Effector memory CD4-positive, alpha-beta T cell (primary cell): ENCODE measurements at regions not wholly inside any gene's neighbourhood (a gene's known extent, or its start where the extent isn't known, plus 50 kb on each side); places are given as distances from the start of the nearest gene placed in this dataset.

Experiments
- DNase-seq, 3 donors: peaks; one replicate each; pipeline ENCODE4 v3.0.0-alpha.2; 2020
- H3K27ac ChIP-seq: 2 replicates; pipeline ENCODE4 v1.7.0; 2013; ENCODE audit warnings: mild to moderate bottlenecking, low read length, moderate library complexity; ENCODE audit not compliant: insufficient read depth, poor library complexity, severe bottlenecking
- H3K27me3 ChIP-seq: replicated peaks from 2 replicates; pipeline ENCODE4 v1.7.0; 2013; ENCODE audit warnings: mild to moderate bottlenecking, low read length; ENCODE audit not compliant: insufficient read depth, control insufficient read depth, poor library complexity, severe bottlenecking
- H3K36me3 ChIP-seq: 2 replicates; pipeline ENCODE4 v1.7.0; 2013; ENCODE audit warnings: mild to moderate bottlenecking, low read length, moderate library complexity; ENCODE audit not compliant: control insufficient read depth, insufficient read depth
- H3K4me1 ChIP-seq: 2 replicates; pipeline ENCODE4 v1.7.0; 2013; ENCODE audit warnings: low read length, mild to moderate bottlenecking; ENCODE audit not compliant: control insufficient read depth, insufficient read depth, poor library complexity, severe bottlenecking
- H3K4me3 ChIP-seq: 2 replicates; pipeline ENCODE4 v1.7.0; 2013; ENCODE audit warnings: low read length, low read depth, mild to moderate bottlenecking; ENCODE audit not compliant: insufficient read depth, poor library complexity, severe bottlenecking
- H3K9me3 ChIP-seq: 2 replicates; pipeline ENCODE4 v1.7.0; 2013; ENCODE audit warnings: mild to moderate bottlenecking, low read length, moderate library complexity; ENCODE audit not compliant: control insufficient read depth

DNA sequence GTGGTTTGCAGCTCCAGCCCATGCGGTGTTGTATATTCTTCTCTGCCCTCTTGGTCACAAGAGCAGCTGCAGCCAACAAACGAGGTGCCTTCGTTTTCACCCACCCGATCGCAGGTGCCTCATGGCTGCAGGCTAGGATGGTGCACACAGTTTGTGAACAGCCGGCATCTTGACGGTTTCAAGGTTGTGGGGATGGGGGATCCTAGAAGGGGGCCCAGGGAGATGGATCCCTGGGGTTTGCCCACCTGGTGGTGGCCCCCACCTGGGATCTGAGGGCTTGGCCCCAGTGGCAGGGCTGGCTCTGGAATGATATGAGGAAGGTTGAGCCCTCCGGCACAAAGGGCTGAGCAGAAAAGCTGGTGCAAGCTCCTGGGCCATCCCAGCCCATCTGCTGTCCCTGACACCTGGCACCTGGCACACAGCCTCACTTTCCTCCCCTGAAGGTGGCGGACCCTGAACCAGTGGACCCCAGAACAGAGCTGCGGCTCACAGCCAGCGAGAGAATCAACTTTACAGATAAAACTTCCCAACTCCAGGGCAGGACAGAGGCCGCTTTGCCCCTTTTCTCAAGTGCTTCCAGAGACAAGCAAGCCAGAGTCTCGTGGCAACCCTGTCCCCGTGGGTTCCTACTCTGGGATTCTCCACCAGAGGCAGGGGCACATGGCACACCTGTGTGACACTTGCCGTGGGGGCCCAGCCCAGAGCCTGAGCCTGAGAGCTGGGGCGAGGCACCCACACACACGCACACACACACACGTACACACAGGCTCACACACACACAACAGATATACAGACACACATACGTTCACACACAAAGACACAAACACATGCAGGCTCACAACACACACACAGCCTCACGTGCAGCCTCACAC, 177.3 kb upstream of the PPP2R2D start:
- Histone ChIP-seq H3K4me1 (no peaks in the 10 kb centered on the region), H3K9me3 (no peaks in the 10 kb centered on the region)

GRCh38 chr10:131724169-131724545, 176.7 kb upstream of the PPP2R2D start:
- Histone ChIP-seq H3K27me3 (no peaks in the 10 kb centered on the region), H3K9me3 (no peaks in the 10 kb centered on the region), H3K27ac (no peak overlapping the region), H3K4me1 (no peaks in the 10 kb centered on the region), H3K4me3 (no peak overlapping the region), H3K36me3 (no peaks in the 10 kb centered on the region)
- no peak for DNase-seq

More for the DNA sequence above, 177.3 kb upstream of the PPP2R2D start:
- no peak overlapping the region for H3K27ac ChIP-seq
- H3K4me3 ChIP-seq, result no peak overlapping the region
- no peaks in the 10 kb centered on the region for H3K36me3 ChIP-seq
- no peaks in the 10 kb centered on the region for H3K27me3 ChIP-seq
- no peak for DNase-seq

GRCh38 chr10:131724891-131725580, 175.8 kb upstream of the PPP2R2D start:
- Histone ChIP-seq H3K9me3 (no peaks in the 10 kb centered on the region), H3K36me3 (no peaks in the 10 kb centered on the region), H3K27me3 (no peaks in the 10 kb centered on the region), H3K4me3 (no peak overlapping the region), H3K4me1 (no peaks in the 10 kb centered on the region), H3K27ac (no peak overlapping the region)
- DNase-seq, result no peak

GRCh38 chr10:131725581-131726069, 175.2 kb upstream of the PPP2R2D start:
- Histone ChIP-seq H3K27me3 (no peaks in the 10 kb centered on the region), H3K4me3 (no peak overlapping the region), H3K27ac (no peak overlapping the region), H3K4me1 (no peaks in the 10 kb centered on the region), H3K9me3 (no peaks in the 10 kb centered on the region), H3K36me3 (no peaks in the 10 kb centered on the region)
- DNase-seq, result no peak

- Histone ChIP-seq H3K9me3 (no peaks in the 10 kb centered on the region), H3K4me3 (no peak overlapping the region), H3K4me1 (no peaks in the 10 kb centered on the region), H3K36me3 (no peaks in the 10 kb centered on the region), H3K27me3 (no peaks in the 10 kb centered on the region), H3K27ac (no peak overlapping the region)
- DNase-seq, result no peak
Measured at GRCh38 chr10:131726076-131726880, 174.5 kb upstream of the PPP2R2D start.

DNA sequence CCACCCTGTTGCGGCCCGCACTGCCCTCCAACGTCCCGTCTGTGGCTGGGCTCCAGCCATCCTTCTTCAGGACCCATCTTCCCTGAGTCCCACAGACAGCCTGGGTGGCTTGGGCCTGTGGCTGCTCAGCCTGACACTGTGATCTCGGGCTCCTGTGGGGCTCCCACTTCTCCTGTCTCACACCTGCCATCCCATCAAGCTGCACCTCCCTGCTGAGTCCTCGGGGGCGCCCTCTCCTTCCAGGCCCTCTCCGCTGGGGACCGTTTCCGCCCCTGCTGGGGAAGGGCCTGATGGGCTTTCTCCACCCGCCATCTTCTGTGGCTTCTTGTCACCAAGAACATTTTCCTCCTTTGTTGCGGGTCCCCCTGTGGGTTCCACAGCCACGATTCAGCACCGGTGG, 173.8 kb upstream of the PPP2R2D start:
- Histone ChIP-seq H3K4me3 (no peak overlapping the region), H3K27me3 (no peaks in the 10 kb centered on the region), H3K27ac (no peak overlapping the region), H3K4me1 (no peaks in the 10 kb centered on the region), H3K36me3 (no peaks in the 10 kb centered on the region), H3K9me3 (no peaks in the 10 kb centered on the region)
- no peak for DNase-seq

GRCh38 chr10:131727560-131727959, 173.2 kb upstream of the PPP2R2D start:
- Histone ChIP-seq H3K27me3 (no peaks in the 10 kb centered on the region), H3K9me3 (no peaks in the 10 kb centered on the region), H3K27ac (no peak overlapping the region), H3K36me3 (no peaks in the 10 kb centered on the region), H3K4me1 (no peaks in the 10 kb centered on the region), H3K4me3 (no peak overlapping the region)
- no peak for DNase-seq

DNA sequence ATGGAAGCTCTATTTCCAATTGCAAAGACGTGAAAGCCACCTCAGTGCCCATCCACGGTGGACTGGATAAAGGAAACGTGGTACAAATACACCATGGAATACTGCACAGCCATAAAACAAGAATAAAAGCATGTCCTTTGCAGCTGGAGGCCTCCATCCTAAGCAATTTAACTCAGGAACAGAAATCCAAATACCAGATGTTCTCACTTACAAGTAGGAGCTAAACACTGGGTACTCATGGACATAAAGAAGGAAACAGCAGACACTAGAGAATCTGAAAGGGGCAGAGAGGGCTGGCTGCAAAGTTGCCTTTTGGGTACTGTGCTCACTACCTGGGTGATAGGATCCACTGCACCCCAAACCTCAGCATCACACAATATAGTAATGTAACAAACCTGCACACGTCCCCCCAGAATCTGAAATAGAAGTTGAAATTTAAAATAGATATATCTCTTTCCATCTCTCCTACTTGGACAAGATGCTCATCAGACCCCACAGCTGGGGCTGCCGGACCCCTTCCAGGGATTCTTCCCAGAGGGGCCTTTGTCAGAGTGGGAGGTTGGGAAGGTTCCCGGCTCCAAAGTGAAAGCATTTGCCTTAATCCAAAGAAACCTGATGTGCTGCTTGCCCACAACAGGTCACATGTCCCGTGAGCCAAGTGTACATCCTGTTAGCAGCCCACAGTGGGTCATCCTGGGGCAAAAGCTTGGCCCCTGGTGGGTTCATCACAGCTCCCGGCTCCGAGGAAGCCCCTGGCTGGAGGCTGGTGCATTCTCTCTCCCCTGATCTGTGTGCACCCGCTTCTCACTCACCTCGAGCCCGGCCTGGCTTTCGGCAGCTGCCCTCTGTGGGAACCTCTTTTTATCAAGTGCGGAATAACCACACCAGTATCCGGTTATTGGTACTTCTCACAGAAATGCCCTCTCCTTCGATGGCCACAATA, 172.3 kb upstream of the PPP2R2D start:
- Histone ChIP-seq H3K4me3 (no peak overlapping the region), H3K9me3 (no peaks in the 10 kb centered on the region)

GRCh38 chr10:131729361-131729760, 171.4 kb upstream of the PPP2R2D start:
- H3K4me1 ChIP-seq, result no peaks in the 10 kb centered on the region
- no peaks in the 10 kb centered on the region for H3K9me3 ChIP-seq
- H3K27ac ChIP-seq, result no peak overlapping the region
- no peak for DNase-seq
- H3K27me3 ChIP-seq, result no peaks in the 10 kb centered on the region
- H3K4me3 ChIP-seq, result no peak overlapping the region
- no peaks in the 10 kb centered on the region for H3K36me3 ChIP-seq

More for the DNA sequence above, 172.3 kb upstream of the PPP2R2D start:
- Histone ChIP-seq H3K4me1 (no peaks in the 10 kb centered on the region), H3K27me3 (no peaks in the 10 kb centered on the region), H3K36me3 (no peaks in the 10 kb centered on the region), H3K27ac (no peak overlapping the region)
- DNase-seq, result no peak
